GM12878 (cell line): ENCODE measurements at regions not wholly inside any gene's neighbourhood (a gene's known extent, or its start where the extent isn't known, plus 50 kb on each side); places are given as distances from the start of the nearest gene placed in this dataset.

Experiments
- ATAC-seq: fragments of 200-7000 bp; cut with Tn5 transposase; 3 replicates; pipeline ENCODE4 v1.9.1; 2020; ENCODE audit warnings: mild to moderate bottlenecking, moderate library complexity
- BruUV-seq: library from RNA; stranded (reverse); fragments of 400-500 nt; replicated peaks from 2 replicates; lab custom pipeline; 2021; lab: Mats Ljungman, UMichigan
- CTCF ChIA-PET: fragments of 300-600 bp; sonication (Branson Sonifier 250); formaldehyde crosslinking; extraction: SDS; loops from one replicate; lab custom pipeline; 2021; ENCODE audit warnings: inconsistent platforms; lab: Yijun Ruan, JAX
- POLR2A ChIA-PET: fragments of 350-600 bp; formaldehyde crosslinking; extraction: SDS; loops from one replicate; lab custom pipeline; 2021; ENCODE audit warnings: inconsistent platforms; lab: Charles Lee
- RAD21 ChIA-PET: fragments of 300-600 bp; sonication (Branson Sonifier 250); formaldehyde crosslinking; loops from one replicate; lab custom pipeline; 2023; ENCODE audit warnings: antibody characterized with exemption; ENCODE audit not compliant: unreplicated experiment; lab: Charles Lee
- SMC1A ChIA-PET: fragments of 300-600 bp; sonication (Branson Sonifier 250); formaldehyde crosslinking; loops from one replicate; lab custom pipeline; 2023; ENCODE audit not compliant: unreplicated experiment, uncharacterized antibody; lab: Charles Lee
- DNase-seq: peaks from one replicate; pipeline ENCODE4 v3.0.0-alpha.2; 2011; ENCODE audit warnings: low read depth, low spot score
- FAIRE-seq: peaks from 3 replicates; lab custom pipeline; 2011; peaks lifted over from hg19 to GRCh38; lab: Jason Lieb, UNC
- H2AFZ ChIP-seq: 2 replicates; pipeline ENCODE4 v1.6.0; 2011; ENCODE audit warnings: low read depth, low read length, control low read depth; ENCODE audit not compliant: control insufficient read depth
- H3K27ac ChIP-seq: 2 replicates; pipeline ENCODE4 v1.5.1; 2011; ENCODE audit warnings: control low read depth; ENCODE audit not compliant: control insufficient read depth, insufficient read depth
- H3K27me3 ChIP-seq, 2 experiments: replicated peaks in 1 of 2; 2 replicates each; pipeline versions ENCODE4 v1.6.0 to v1.6.1; 2011; ENCODE audit warnings: low read length in 1 of 2; ENCODE audit not compliant: control insufficient read depth in 2 of 2, insufficient read depth in 2 of 2
- H3K36me3 ChIP-seq, 2 experiments: 2 replicates each; pipeline ENCODE4 v1.5.1; 2011; ENCODE audit warnings: low read length in 1 of 2; ENCODE audit not compliant: control insufficient read depth in 2 of 2, insufficient read depth in 2 of 2
- H3K4me1 ChIP-seq: 2 replicates; pipeline ENCODE4 v1.6.1; 2011; ENCODE audit warnings: mild to moderate bottlenecking, low read length, moderate library complexity, mixed read lengths; ENCODE audit not compliant: control insufficient read depth, insufficient read depth
- H3K4me2 ChIP-seq: 2 replicates; pipeline ENCODE4 v1.6.0; 2011; ENCODE audit warnings: control low read depth; ENCODE audit not compliant: control insufficient read depth, insufficient read depth
- H3K4me3 ChIP-seq: fragments of 200-600 bp; sonication (generic); 2 replicates; pipeline ENCODE4 v1.5.1; 2016
- H3K79me2 ChIP-seq: 2 replicates; pipeline ENCODE4 v1.6.0; 2011; ENCODE audit warnings: low read length; ENCODE audit not compliant: control insufficient read depth, insufficient read depth
- H3K9ac ChIP-seq: 2 replicates; pipeline ENCODE4 v1.8.0; 2011; ENCODE audit warnings: low read length, control low read depth, mixed read lengths; ENCODE audit not compliant: control insufficient read depth, insufficient read depth
- H3K9me3 ChIP-seq: replicated peaks from 3 replicates; pipeline ENCODE4 v1.5.1; 2011; ENCODE audit warnings: mild to moderate bottlenecking, low read length; ENCODE audit not compliant: control insufficient read depth, insufficient read depth
- H4K20me1 ChIP-seq: 2 replicates; pipeline ENCODE4 v1.6.0; 2011; ENCODE audit not compliant: control insufficient read depth, insufficient read depth
- BCLAF1 ChIP-seq: fragments of 450-650 bp; IDR thresholded peaks from 2 replicates; pipeline ENCODE4 v1.6.1; 2017; ENCODE audit warnings: antibody characterized with exemption, mild to moderate bottlenecking, moderate library complexity
- CBFB ChIP-seq: IDR thresholded peaks from 2 replicates; pipeline ENCODE4 v1.6.1; 2016; ENCODE audit warnings: antibody characterized with exemption, low read depth
- FOXK2 ChIP-seq: fragments of 450-650 bp; IDR thresholded peaks from 2 replicates; pipeline ENCODE4 v1.6.1; 2017; ENCODE audit warnings: mild to moderate bottlenecking, moderate library complexity
- MEF2B ChIP-seq: fragments of 450-650 bp; IDR thresholded peaks from 2 replicates; pipeline ENCODE4 v1.6.1; 2018; ENCODE audit warnings: mild to moderate bottlenecking, moderate library complexity; ENCODE audit not compliant: partially characterized antibody, poor library complexity, severe bottlenecking
- MLLT1 ChIP-seq: fragments of 450-650 bp; IDR thresholded peaks from 2 replicates; pipeline ENCODE4 v1.6.1; 2016; ENCODE audit warnings: mild to moderate bottlenecking
- MTA2 ChIP-seq: fragments of 450-650 bp; IDR thresholded peaks from 2 replicates; pipeline ENCODE4 v1.6.1; 2016; ENCODE audit warnings: low read depth, mild to moderate bottlenecking, moderate library complexity
- NR2C1 ChIP-seq: fragments of 450-650 bp; IDR thresholded peaks from 2 replicates; pipeline ENCODE4 v1.6.1; 2017; ENCODE audit warnings: antibody characterized with exemption, mild to moderate bottlenecking, moderate library complexity
- PBX3 ChIP-seq: IDR thresholded peaks from 2 replicates; pipeline ENCODE4 v1.6.1; 2011; ENCODE audit warnings: mild to moderate bottlenecking, low read depth, low read length, moderate library complexity; ENCODE audit not compliant: insufficient replicate concordance
- STAT3 ChIP-seq: IDR thresholded peaks from 2 replicates; pipeline ENCODE4 v1.6.1; 2011; ENCODE audit warnings: low read depth, low read length, improper control_type of control experiment
- TCF12 ChIP-seq: IDR thresholded peaks from 2 replicates; pipeline ENCODE4 v1.6.1; 2011; ENCODE audit warnings: low read depth, mild to moderate bottlenecking, low read length
- ZNF592 ChIP-seq: fragments of 450-650 bp; IDR thresholded peaks from 2 replicates; pipeline ENCODE4 v1.6.1; 2017; ENCODE audit warnings: mild to moderate bottlenecking, moderate library complexity
- whole genome bisulfite sequencing: methylation state at CpG from one replicate; pipeline ENCODE4 v1.1.6; 2016; ENCODE audit warnings: low lambda C conversion rate; ENCODE audit not compliant: insufficient replicate concordance, insufficient coverage; ENCODE audit errors: missing lambda C conversion rate; 5-methylcytosine and 5-hydroxymethylcytosine counted together
- in situ Hi-C: fragments of 300-500 bp; cut with MboI; formaldehyde crosslinking; loops from 9 replicates; pipeline ENCODE4 v1.14.3; 2018; ENCODE audit warnings: mixed read lengths
- intact Hi-C: fragments of 100-400 bp; cut with micrococcal nuclease; formaldehyde crosslinking; loops from one replicate; pipeline ENCODE4 v1.14.2; 2022; ENCODE audit not compliant: unreplicated experiment

DNA sequence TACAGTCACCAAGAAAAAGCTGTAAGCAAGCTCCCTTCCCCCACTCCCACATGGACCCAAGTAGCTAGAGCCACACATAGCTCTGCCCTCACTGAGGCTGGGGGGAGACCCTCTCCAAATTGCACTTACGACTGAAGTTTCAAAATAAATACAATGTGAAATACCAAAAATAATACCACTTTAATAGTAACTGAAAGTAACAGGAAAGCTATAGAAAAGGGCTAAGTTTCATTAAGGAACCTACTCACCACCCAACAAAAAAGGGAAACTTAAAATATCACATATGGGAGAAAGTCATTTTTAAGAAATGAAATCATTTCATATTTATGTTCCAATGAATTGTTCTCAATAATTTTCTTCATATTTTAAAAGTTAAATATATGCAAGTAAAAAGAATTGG, 130.4 kb upstream of the UBE2E2 start (continued):
- TF ChIP-seq MLLT1 (no peak), MEF2B (peak; percentile 55), TCF12 (no peak), NR2C1 (no peak), FOXK2 (no peak)

DNA sequence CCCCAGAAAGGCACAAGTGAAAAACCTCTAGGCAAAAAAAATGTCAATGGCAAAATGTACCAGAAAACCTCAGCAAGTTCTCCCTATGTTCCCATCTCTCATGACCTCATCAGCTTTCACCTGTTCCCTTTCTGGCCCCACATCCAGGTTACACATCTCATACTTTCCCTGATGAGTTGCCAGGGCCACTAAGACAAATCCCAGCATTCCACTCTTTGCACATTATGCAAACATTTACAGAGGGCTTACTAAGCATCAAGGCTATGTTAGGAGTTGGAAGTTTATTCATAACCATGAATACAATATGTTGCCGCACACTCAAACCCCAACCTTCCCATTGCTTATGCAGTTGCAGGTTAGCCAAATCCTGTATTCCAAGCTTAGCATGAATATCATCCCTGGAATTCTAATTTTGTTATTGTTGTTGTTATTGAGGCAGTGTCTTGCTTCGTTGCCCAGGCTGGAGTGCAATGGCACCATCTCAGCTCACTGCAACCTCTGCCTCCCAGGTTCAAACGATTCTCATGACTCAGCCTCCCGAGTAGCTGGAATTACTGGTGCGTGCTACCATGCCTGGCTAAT, 129.3 kb upstream of the UBE2E2 start:
- Histone ChIP-seq H3K4me3 (no peak overlapping the region), H3K36me3 (no peaks in the 10 kb centered on the region), H3K9me3 (no peaks in the 10 kb centered on the region), H3K4me2 (no peak overlapping the region), H3K27ac (no peak overlapping the region), H4K20me1 (no peaks in the 10 kb centered on the region), H3K27me3 (no peaks in the 10 kb centered on the region), H3K9ac (no peak overlapping the region), H2AFZ (no peak overlapping the region), H3K4me1 (peaks cover 12% of the 10 kb centered on the region), H3K79me2 (no peaks in the 10 kb centered on the region)
- DNase-seq (no peak), ATAC-seq (no peak), FAIRE-seq (no peak)
- 39% methylated on average over 5 of the region's 5 CpGs for WGBS
- ChIA-PET POLR2A (no interaction called here), RAD21 (no interaction called here), CTCF (no interaction called here), SMC1A (interaction anchor here (1.3 kb wide), 1 partner anchor 19 kb away, joined by 4 read pairs; no protein-coding TSS in a partner anchor)
- no TSS peak for BruUV-seq
- intact Hi-C loops, result no loop called here
- in situ Hi-C loops, result no loop called here
- no peak for TF ChIP-seq BCLAF1
- no peak for TF ChIP-seq STAT3
- no peak for TF ChIP-seq PBX3
- TF ChIP-seq CBFB, result no peak
- no peak for TF ChIP-seq ZNF592
- TF ChIP-seq MTA2, result no peak
